OCI-LY7 (cell line): ENCODE measurements at regions not wholly inside any gene's neighbourhood (a gene's known extent, or its start where the extent isn't known, plus 50 kb on each side); places are given as distances from the start of the nearest gene placed in this dataset.

Source experiments
- CTCF ChIP-seq: fragments of 200-600 bp; sonication (generic); conservative IDR thresholded peaks from 2 replicates; pipeline ENCODE4 v1.5.1; 2014; ENCODE audit warnings: mild to moderate bottlenecking, antibody characterized with exemption, low read length, moderate library complexity, mixed read lengths
- EZH2phosphoT487 ChIP-seq: fragments of 200-600 bp; sonication (generic); IDR thresholded peaks from 2 replicates; pipeline ENCODE4 v1.6.1; 2018; ENCODE audit warnings: low read depth, borderline replicate concordance, mild to moderate bottlenecking, mixed run types, antibody characterized with exemption, low read length, moderate library complexity, mixed read lengths

DNA sequence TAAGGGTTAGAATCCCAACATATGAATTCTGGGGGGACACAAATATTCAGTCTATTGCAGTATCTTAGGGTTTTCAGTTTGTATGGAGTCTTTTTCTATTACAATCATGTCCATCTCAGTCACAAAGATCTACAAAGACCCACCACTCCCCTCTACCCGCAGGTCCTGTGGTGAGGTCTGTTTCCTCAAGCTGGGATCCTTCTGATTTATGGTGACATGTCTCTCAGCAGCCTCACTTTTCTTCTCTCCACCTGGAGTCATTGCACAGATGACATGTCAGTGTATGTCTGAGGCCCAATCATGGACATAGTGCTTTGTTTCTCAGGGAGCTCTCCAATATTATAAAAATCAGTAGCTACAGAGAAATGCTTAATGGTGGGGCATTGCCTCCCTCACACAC is 113.4 kb upstream of the RAB27B start:
- TF ChIP-seq CTCF, result no peak
- no peak for TF ChIP-seq EZH2phosphoT487
